ENCODE measurements at regions not wholly inside any gene's neighbourhood (a gene's known extent, or its start where the extent isn't known, plus 50 kb on each side); places are given as distances from the start of the nearest gene placed in this dataset.

- TF ChIP-seq POLR2A (IDR thresholded peaks at IDR 0.05): no peak
- TF ChIP-seq, protein P1, sequence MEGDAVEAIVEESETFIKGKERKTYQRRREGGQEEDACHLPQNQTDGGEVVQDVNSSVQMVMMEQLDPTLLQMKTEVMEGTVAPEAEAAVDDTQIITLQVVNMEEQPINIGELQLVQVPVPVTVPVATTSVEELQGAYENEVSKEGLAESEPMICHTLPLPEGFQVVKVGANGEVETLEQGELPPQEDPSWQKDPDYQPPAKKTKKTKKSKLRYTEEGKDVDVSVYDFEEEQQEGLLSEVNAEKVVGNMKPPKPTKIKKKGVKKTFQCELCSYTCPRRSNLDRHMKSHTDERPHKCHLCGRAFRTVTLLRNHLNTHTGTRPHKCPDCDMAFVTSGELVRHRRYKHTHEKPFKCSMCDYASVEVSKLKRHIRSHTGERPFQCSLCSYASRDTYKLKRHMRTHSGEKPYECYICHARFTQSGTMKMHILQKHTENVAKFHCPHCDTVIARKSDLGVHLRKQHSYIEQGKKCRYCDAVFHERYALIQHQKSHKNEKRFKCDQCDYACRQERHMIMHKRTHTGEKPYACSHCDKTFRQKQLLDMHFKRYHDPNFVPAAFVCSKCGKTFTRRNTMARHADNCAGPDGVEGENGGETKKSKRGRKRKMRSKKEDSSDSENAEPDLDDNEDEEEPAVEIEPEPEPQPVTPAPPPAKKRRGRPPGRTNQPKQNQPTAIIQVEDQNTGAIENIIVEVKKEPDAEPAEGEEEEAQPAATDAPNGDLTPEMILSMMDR (IDR thresholded peaks at IDR 0.05): no peak
Observed at GRCh38 chr10:9038146-9038714, 983.7 kb downstream of the GATA3 start.
